ENCODE measurements at regions not wholly inside any gene's neighbourhood (a gene's known extent, or its start where the extent isn't known, plus 50 kb on each side); places are given as distances from the start of the nearest gene placed in this dataset.

DNA sequence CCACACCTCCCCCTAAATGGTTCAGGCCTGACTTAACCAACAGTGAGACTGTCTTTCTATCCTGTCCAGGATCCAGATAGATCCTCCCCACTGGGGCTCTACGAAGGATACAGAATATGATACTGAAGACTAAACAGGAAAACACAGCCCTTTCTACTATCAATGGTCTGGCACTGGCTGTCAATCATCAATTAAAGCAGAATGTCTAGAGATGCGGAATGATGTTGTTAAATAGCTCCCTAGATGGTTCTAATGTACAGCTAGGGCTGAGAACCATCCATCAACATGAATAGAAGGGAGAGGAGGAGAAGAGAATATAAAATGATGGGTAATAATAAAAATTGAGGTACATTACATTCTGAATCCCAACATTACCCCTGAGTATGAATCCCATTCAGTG is 314.3 kb upstream of the CELF2 start (continued):
- TF ChIP-seq, protein P1, sequence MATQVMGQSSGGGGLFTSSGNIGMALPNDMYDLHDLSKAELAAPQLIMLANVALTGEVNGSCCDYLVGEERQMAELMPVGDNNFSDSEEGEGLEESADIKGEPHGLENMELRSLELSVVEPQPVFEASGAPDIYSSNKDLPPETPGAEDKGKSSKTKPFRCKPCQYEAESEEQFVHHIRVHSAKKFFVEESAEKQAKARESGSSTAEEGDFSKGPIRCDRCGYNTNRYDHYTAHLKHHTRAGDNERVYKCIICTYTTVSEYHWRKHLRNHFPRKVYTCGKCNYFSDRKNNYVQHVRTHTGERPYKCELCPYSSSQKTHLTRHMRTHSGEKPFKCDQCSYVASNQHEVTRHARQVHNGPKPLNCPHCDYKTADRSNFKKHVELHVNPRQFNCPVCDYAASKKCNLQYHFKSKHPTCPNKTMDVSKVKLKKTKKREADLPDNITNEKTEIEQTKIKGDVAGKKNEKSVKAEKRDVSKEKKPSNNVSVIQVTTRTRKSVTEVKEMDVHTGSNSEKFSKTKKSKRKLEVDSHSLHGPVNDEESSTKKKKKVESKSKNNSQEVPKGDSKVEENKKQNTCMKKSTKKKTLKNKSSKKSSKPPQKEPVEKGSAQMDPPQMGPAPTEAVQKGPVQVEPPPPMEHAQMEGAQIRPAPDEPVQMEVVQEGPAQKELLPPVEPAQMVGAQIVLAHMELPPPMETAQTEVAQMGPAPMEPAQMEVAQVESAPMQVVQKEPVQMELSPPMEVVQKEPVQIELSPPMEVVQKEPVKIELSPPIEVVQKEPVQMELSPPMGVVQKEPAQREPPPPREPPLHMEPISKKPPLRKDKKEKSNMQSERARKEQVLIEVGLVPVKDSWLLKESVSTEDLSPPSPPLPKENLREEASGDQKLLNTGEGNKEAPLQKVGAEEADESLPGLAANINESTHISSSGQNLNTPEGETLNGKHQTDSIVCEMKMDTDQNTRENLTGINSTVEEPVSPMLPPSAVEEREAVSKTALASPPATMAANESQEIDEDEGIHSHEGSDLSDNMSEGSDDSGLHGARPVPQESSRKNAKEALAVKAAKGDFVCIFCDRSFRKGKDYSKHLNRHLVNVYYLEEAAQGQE (IDR thresholded peaks at IDR 0.05; ENCODE audit: low read depth, low read length), result no peak
- TF ChIP-seq ZBED1 (IDR thresholded peaks at IDR 0.05; ENCODE audit: borderline replicate concordance) (no peak), IKZF1 (conservative IDR thresholded peaks at IDR 0.05) (no peak), ASH2L (IDR thresholded peaks at IDR 0.05; ENCODE audit: borderline replicate concordance, low read depth) (no peak), TCF3 (IDR thresholded peaks at IDR 0.05; ENCODE audit: borderline replicate concordance, insufficient read depth, low read depth, low read length) (no peak)
- TF ChIP-seq, protein P2, sequence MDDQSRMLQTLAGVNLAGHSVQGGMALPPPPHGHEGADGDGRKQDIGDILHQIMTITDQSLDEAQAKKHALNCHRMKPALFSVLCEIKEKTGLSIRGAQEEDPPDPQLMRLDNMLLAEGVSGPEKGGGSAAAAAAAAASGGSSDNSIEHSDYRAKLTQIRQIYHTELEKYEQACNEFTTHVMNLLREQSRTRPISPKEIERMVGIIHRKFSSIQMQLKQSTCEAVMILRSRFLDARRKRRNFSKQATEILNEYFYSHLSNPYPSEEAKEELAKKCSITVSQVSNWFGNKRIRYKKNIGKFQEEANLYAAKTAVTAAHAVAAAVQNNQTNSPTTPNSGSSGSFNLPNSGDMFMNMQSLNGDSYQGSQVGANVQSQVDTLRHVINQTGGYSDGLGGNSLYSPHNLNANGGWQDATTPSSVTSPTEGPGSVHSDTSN (IDR thresholded peaks at IDR 0.05; ENCODE audit: insufficient replicate concordance, low read depth, low read length), result no peak

DNA sequence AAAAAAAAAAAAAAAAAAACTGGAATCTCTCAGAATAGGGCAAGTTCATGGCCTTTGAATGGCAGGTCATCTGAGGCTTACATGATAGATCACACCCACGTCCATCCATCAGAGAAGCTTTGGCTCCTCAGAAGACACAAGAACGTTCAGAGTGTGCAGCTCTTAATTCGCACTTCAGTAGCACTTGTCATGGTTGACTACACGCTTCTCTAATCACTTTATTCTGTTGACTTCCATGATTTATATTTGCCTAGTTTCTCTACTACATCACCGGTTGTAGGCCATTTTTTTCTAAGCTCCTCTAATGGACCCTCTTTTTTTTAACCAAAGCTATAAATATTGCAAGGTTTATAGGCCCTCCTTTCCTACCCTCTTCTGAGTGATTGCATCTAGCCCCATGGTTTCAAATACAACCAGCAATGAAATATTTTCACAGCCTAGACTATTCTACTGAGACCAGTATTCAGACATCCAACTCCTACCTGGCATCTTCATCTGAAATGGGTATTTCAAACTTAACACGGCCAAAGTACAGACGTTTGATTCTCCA is 305.4 kb upstream of the CELF2 start:
- 47% methylated on average over 7 of the region's 7 CpGs for WGBS (ENCODE audit: insufficient coverage, insufficient replicate concordance, low lambda C conversion rate, missing lambda C conversion rate)
- H3K9ac ChIP-seq (ENCODE audit: control insufficient read depth, insufficient read depth, low read length), result no peak overlapping the region
- no peak for TF ChIP-seq MYC (IDR thresholded peaks at IDR 0.05; ENCODE audit: insufficient read depth, insufficient read length, insufficient replicate concordance, low read length, severe bottlenecking)
- no peaks in the 10 kb centered on the region for H3K4me1 ChIP-seq (ENCODE audit: control insufficient read depth, insufficient read depth, low read length)
- H3K4me3 ChIP-seq, result no peak overlapping the region
- RAD21 ChIA-PET (ENCODE audit: unreplicated experiment), result no interaction called here
- H3K27ac ChIP-seq (ENCODE audit: control insufficient read depth, insufficient read depth), result no peak overlapping the region
- FAIRE-seq (no peak), ATAC-seq (no peak), DNase-seq (ENCODE audit: low read depth, low spot score) (no peak)
- H3K9me3 ChIP-seq (replicated peaks; ENCODE audit: control insufficient read depth, insufficient read depth, low read length), result no peaks in the 10 kb centered on the region
- CTCF ChIA-PET, result no interaction called here
- H4K20me1 ChIP-seq (ENCODE audit: control insufficient read depth, insufficient read depth), result no peaks in the 10 kb centered on the region
- H3K4me2 ChIP-seq (ENCODE audit: control insufficient read depth, insufficient read depth), result no peak overlapping the region
- H3K27me3 ChIP-seq (replicated peaks in 1 of 2; ENCODE audit: control insufficient read depth in 2 of 2, insufficient read depth in 2 of 2, low read length in 1 of 2), result no peaks in the 10 kb centered on the region
- no TSS peak for BruUV-seq (replicated peaks)
- no peak overlapping the region for H2AFZ ChIP-seq (ENCODE audit: control insufficient read depth, low read depth, low read length)
- intact Hi-C loops (cut with micrococcal nuclease; ENCODE audit: unreplicated experiment), result no loop called here
- no peaks in the 10 kb centered on the region for H3K36me3 ChIP-seq (ENCODE audit: control insufficient read depth in 2 of 2, insufficient read depth in 2 of 2, low read length in 1 of 2)
- in situ Hi-C loops (cut with MboI), result no loop called here
- no peaks in the 10 kb centered on the region for H3K79me2 ChIP-seq (ENCODE audit: control insufficient read depth, insufficient read depth, low read length)
- POLR2A ChIA-PET, result no interaction called here
- SMC1A ChIA-PET (ENCODE audit: uncharacterized antibody, unreplicated experiment), result no interaction called here
